LNCaP clone FGC (cell line): ENCODE measurements at regions not wholly inside any gene's neighbourhood (a gene's known extent, or its start where the extent isn't known, plus 50 kb on each side); places are given as distances from the start of the nearest gene placed in this dataset.

ENCODE experiments used
- DNase-seq: peaks from one replicate; pipeline ENCODE4 v3.0.0-alpha.2; 2011; ENCODE audit warnings: low read depth
- H3K4me3 ChIP-seq: 2 replicates; pipeline ENCODE4 v1.5.1; 2011; ENCODE audit warnings: mild to moderate bottlenecking, low read depth, low read length, control low read depth
- CTCF ChIP-seq: IDR thresholded peaks from 2 replicates; pipeline ENCODE4 v1.5.1; 2012; ENCODE audit warnings: mild to moderate bottlenecking; ENCODE audit not compliant: control insufficient read depth, insufficient read depth; ENCODE audit errors: extremely low read depth

- no peak for TF ChIP-seq CTCF
- no peak for DNase-seq
- H3K4me3 ChIP-seq = no peak overlapping the region
Observed at GRCh38 chr1:170407138-170407537, 124.8 kb upstream of the GORAB start.

- DNase-seq = no peak
- H3K4me3 ChIP-seq = no peak overlapping the region
- no peak for TF ChIP-seq CTCF
Observed at GRCh38 chr1:170407581-170407980, 124.4 kb upstream of the GORAB start.

GRCh38 chr1:170410401-170411166, 121.4 kb upstream of the GORAB start:
- H3K4me3 ChIP-seq = no peak overlapping the region
- TF ChIP-seq CTCF = no peak
- no peak for DNase-seq

GRCh38 chr1:170414989-170415709, 116.8 kb upstream of the GORAB start:
- no peak for TF ChIP-seq CTCF

GRCh38 chr1:170415710-170416372, 116.1 kb upstream of the GORAB start:
- no peak for TF ChIP-seq CTCF
- H3K4me3 ChIP-seq = no peak overlapping the region
- no peak for DNase-seq

More at GRCh38 chr1:170414989-170415709, 116.8 kb upstream of the GORAB start:
- no peak overlapping the region for H3K4me3 ChIP-seq
- DNase-seq = no peak

- no peak overlapping the region for H3K4me3 ChIP-seq
- no peak for DNase-seq
- TF ChIP-seq CTCF = no peak
Observed at GRCh38 chr1:170424346-170424745, 107.6 kb upstream of the GORAB start.
